A549 (cell line): ENCODE measurements at regions not wholly inside any gene's neighbourhood (a gene's known extent, or its start where the extent isn't known, plus 50 kb on each side); places are given as distances from the start of the nearest gene placed in this dataset.

Experiments used
- ATAC-seq, 2 experiments: fragments of 200-7000 bp in 1 of 2; fragments of >200 bp in 1 of 2; cut with Nextera tagmentation in 1 of 2; cut with Tn5 transposase in 1 of 2; 3 replicates each; pipeline versions ENCODE4 v1.8.0 to v1.9.1; 2018 to 2020; ENCODE audit warnings: mild to moderate bottlenecking in 1 of 2, moderate library complexity in 1 of 2
- CTCF ChIA-PET: fragments of 300-600 bp; sonication (Branson Sonifier 250); formaldehyde crosslinking; extraction: SDS; loops from one replicate; lab custom pipeline; 2021; ENCODE audit warnings: antibody characterized with exemption, inconsistent platforms; lab: Yijun Ruan, JAX
- POLR2A ChIA-PET: fragments of 350-600 bp; formaldehyde crosslinking; extraction: SDS; loops from one replicate; lab custom pipeline; 2021; ENCODE audit warnings: antibody characterized with exemption, inconsistent platforms; lab: Yijun Ruan, JAX
- DNase-seq, 2 experiments: peaks; one replicate each; pipeline versions ENCODE4 v3.0.0 to v3.0.0-alpha.2; 2011 to 2016; ENCODE audit warnings: low read depth in 1 of 2, low spot score in 1 of 2
- FAIRE-seq: peaks from 2 replicates; lab custom pipeline; 2011; peaks lifted over from hg19 to GRCh38; lab: Jason Lieb, UNC
- H3K27ac ChIP-seq, 2 experiments: fragments of >200 bp; sonication (Bioruptor Twin); formaldehyde crosslinking; 3 replicates each; pipeline ENCODE4 v1.5.1; 2016 to 2017
- H3K4me1 ChIP-seq: fragments of >200 bp; sonication (Bioruptor Twin); formaldehyde crosslinking; 3 replicates; pipeline ENCODE4 v1.6.1; 2016
- H3K4me2 ChIP-seq: fragments of >200 bp; sonication (Bioruptor Twin); formaldehyde crosslinking; 3 replicates; pipeline ENCODE4 v1.6.1; 2016
- H3K4me3 ChIP-seq: fragments of >200 bp; sonication (Bioruptor Twin); formaldehyde crosslinking; 3 replicates; pipeline ENCODE4 v1.5.1; 2016
- H3K9me3 ChIP-seq: fragments of >200 bp; sonication (Bioruptor Twin); formaldehyde crosslinking; 3 replicates; pipeline ENCODE4 v1.6.1; 2016
- BCL3 ChIP-seq: fragments of >200 bp; sonication (Bioruptor Twin); formaldehyde crosslinking; IDR thresholded peaks from 3 replicates; pipeline ENCODE4 v1.6.1; 2016
- BHLHE40 ChIP-seq: IDR thresholded peaks from 2 replicates; pipeline ENCODE4 v1.6.1; 2012; ENCODE audit warnings: low read depth, low read length, inconsistent platforms
- CBX2 ChIP-seq: fragments of 200-600 bp; sonication (generic); IDR thresholded peaks from 2 replicates; pipeline ENCODE4 v1.6.1; 2016; ENCODE audit warnings: low read depth, mild to moderate bottlenecking, borderline replicate concordance
- CBX8 ChIP-seq: fragments of 200-600 bp; sonication (generic); IDR thresholded peaks from 2 replicates; pipeline ENCODE4 v1.6.1; 2016
- CHD2 ChIP-seq: fragments of 150-350 bp; IDR thresholded peaks from 2 replicates; pipeline ENCODE4 v1.6.1; 2014; ENCODE audit warnings: low read length; ENCODE audit not compliant: partially characterized antibody
- CHD4 ChIP-seq: fragments of 200-600 bp; sonication (generic); IDR thresholded peaks from 2 replicates; pipeline ENCODE4 v1.6.1; 2016; ENCODE audit warnings: antibody characterized with exemption, mild to moderate bottlenecking, borderline replicate concordance
- CTCF ChIP-seq: fragments of >200 bp; sonication (Bioruptor Twin); formaldehyde crosslinking; IDR thresholded peaks from 3 replicates; pipeline ENCODE4 v1.5.1; 2016
- E2F6 ChIP-seq: IDR thresholded peaks from 2 replicates; pipeline ENCODE4 v1.6.1; 2012; ENCODE audit warnings: low read depth, borderline replicate concordance
- EHF ChIP-seq: fragments of 250-450 bp; sonication (Bioruptor Pico); IDR thresholded peaks from 2 replicates; pipeline ENCODE4 v1.5.0; 2020; ENCODE audit warnings: mild to moderate bottlenecking
- EHMT2 ChIP-seq: fragments of 200-600 bp; sonication (generic); IDR thresholded peaks from 2 replicates; pipeline ENCODE4 v1.6.1; 2016; ENCODE audit warnings: antibody characterized with exemption, low read depth, mild to moderate bottlenecking, moderate library complexity
- EP300 ChIP-seq, 2 experiments: fragments of >200 bp; sonication (Bioruptor Twin); formaldehyde crosslinking; IDR thresholded peaks; 2 replicates in 1 of 2; 3 replicates in 1 of 2; pipeline ENCODE4 v1.6.1; 2016 to 2017
- FOXS1 ChIP-seq: fragments of 250-450 bp; sonication (Bioruptor Pico); IDR thresholded peaks from 2 replicates; pipeline ENCODE4 v1.5.0; 2020; ENCODE audit warnings: mild to moderate bottlenecking, moderate library complexity
- GATA3 ChIP-seq: IDR thresholded peaks from 2 replicates; pipeline ENCODE4 v1.6.1; 2012; ENCODE audit warnings: borderline replicate concordance
- HEYL ChIP-seq: fragments of 250-450 bp; sonication (Bioruptor Pico); IDR thresholded peaks from 2 replicates; pipeline ENCODE4 v1.8.0; 2021; ENCODE audit warnings: mild to moderate bottlenecking, moderate library complexity
- HOXA7 ChIP-seq: fragments of 250-450 bp; sonication (Bioruptor Pico); IDR thresholded peaks from 2 replicates; pipeline ENCODE4 v1.5.0; 2020; ENCODE audit warnings: mild to moderate bottlenecking, moderate library complexity
- HOXB5 ChIP-seq: fragments of 250-450 bp; sonication (Bioruptor Pico); IDR thresholded peaks from 2 replicates; pipeline ENCODE4 v1.5.0; 2020; ENCODE audit warnings: mild to moderate bottlenecking, moderate library complexity
- KDM1A ChIP-seq: fragments of 200-600 bp; sonication (generic); IDR thresholded peaks from 2 replicates; pipeline ENCODE4 v1.6.1; 2016; ENCODE audit warnings: low read depth, mild to moderate bottlenecking
- MAFK ChIP-seq: fragments of 450-650 bp; IDR thresholded peaks from 2 replicates; pipeline ENCODE4 v1.6.1; 2014; ENCODE audit not compliant: partially characterized antibody
- MAX ChIP-seq: IDR thresholded peaks from 2 replicates; pipeline ENCODE4 v1.6.1; 2012
- MAZ ChIP-seq: fragments of 150-350 bp; IDR thresholded peaks from 2 replicates; pipeline ENCODE4 v1.6.1; 2014; ENCODE audit warnings: antibody characterized with exemption, low read depth, low read length, borderline replicate concordance
- MYC ChIP-seq: IDR thresholded peaks from 2 replicates; pipeline ENCODE4 v1.6.1; 2012; ENCODE audit warnings: mild to moderate bottlenecking, inconsistent platforms, low read length, improper control_type of control experiment, borderline replicate concordance
- NFE2L2 ChIP-seq: fragments of 150-350 bp; conservative IDR thresholded peaks from 2 replicates; pipeline ENCODE4 v1.6.1; 2014; ENCODE audit warnings: low read length
- NPAS2 ChIP-seq: fragments of 250-450 bp; sonication (Bioruptor Pico); IDR thresholded peaks from 2 replicates; pipeline ENCODE4 v1.8.0; 2022; ENCODE audit warnings: mild to moderate bottlenecking, moderate library complexity, borderline replicate concordance
- PHF8 ChIP-seq: fragments of 200-600 bp; sonication (generic); IDR thresholded peaks from 2 replicates; pipeline ENCODE4 v1.6.1; 2016; ENCODE audit warnings: low read depth, mild to moderate bottlenecking, antibody characterized with exemption, moderate library complexity, borderline replicate concordance
- RAD21 ChIP-seq, 2 experiments: fragments of >200 bp in 1 of 2; sonication (Bioruptor Twin) in 1 of 2; formaldehyde crosslinking in 1 of 2; IDR thresholded peaks in 1 of 2; conservative IDR thresholded peaks in 1 of 2; 2 replicates in 1 of 2; 3 replicates in 1 of 2; pipeline ENCODE4 v1.6.1; 2012 to 2018; ENCODE audit warnings: inconsistent platforms in 1 of 2
- RARB ChIP-seq: fragments of 250-450 bp; sonication (Bioruptor Pico); IDR thresholded peaks from 2 replicates; pipeline ENCODE4 v1.8.0; 2021; ENCODE audit warnings: mild to moderate bottlenecking, moderate library complexity
- RFX5 ChIP-seq: fragments of 450-650 bp; IDR thresholded peaks from 2 replicates; pipeline ENCODE4 v1.7.1; 2014; ENCODE audit warnings: antibody characterized with exemption, mild to moderate bottlenecking, moderate library complexity
- SMC3 ChIP-seq: fragments of >200 bp; sonication (Bioruptor Twin); formaldehyde crosslinking; IDR thresholded peaks from 3 replicates; pipeline ENCODE4 v1.6.1; 2018; ENCODE audit warnings: inconsistent platforms
- TP53 ChIP-seq: fragments of 250-450 bp; sonication (Bioruptor Pico); IDR thresholded peaks from 2 replicates; pipeline ENCODE4 v1.5.0; 2021; ENCODE audit warnings: mild to moderate bottlenecking, moderate library complexity
- ZNF302 ChIP-seq: fragments of 250-450 bp; sonication (Bioruptor Pico); IDR thresholded peaks from 2 replicates; pipeline ENCODE4 v1.9.0; 2021; ENCODE audit warnings: inconsistent platforms, mild to moderate bottlenecking, moderate library complexity
- WGBS: methylation state at CpG from one replicate; pipeline ENCODE4 v1.1.6; 2017; ENCODE audit errors: missing lambda C conversion rate; 5-methylcytosine and 5-hydroxymethylcytosine counted together
- TF ChIP-seq, protein P1 (sequence below): fragments of >200 bp; sonication (Bioruptor Twin); formaldehyde crosslinking; IDR thresholded peaks from 2 replicates; pipeline ENCODE4 v1.6.1; 2016

- TF ChIP-seq, protein P1, sequence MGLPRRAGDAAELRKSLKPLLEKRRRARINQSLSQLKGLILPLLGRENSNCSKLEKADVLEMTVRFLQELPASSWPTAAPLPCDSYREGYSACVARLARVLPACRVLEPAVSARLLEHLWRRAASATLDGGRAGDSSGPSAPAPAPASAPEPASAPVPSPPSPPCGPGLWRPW: no peak
- no peak for TF ChIP-seq RAD21 (conservative IDR thresholded peaks at IDR 0.05 in 1 of 2, IDR thresholded peaks at IDR 0.05 in 1 of 2)
- no peak for TF ChIP-seq CHD4
- TF ChIP-seq MAX: no peak
- no peak for TF ChIP-seq NPAS2
- no peak for TF ChIP-seq MYC
- TF ChIP-seq CBX8: no peak
- no peak for TF ChIP-seq CTCF
- no peak for TF ChIP-seq HEYL (CRISPR knock-in tag)
- no peak for TF ChIP-seq FOXS1 (CRISPR knock-in tag)
- no peak for TF ChIP-seq HOXB5 (CRISPR knock-in tag)
- no peak for TF ChIP-seq ZNF302
- no peak for TF ChIP-seq GATA3
- no peak for TF ChIP-seq EP300 (IDR thresholded peaks at IDR 0.05)
- no peak for TF ChIP-seq EHMT2
- no peak for TF ChIP-seq KDM1A
- no peak for TF ChIP-seq MAZ
- no peak for TF ChIP-seq PHF8
- no peak for FAIRE-seq
- CTCF ChIA-PET: no interaction called here
These were observed 370.5 kb upstream of the PDE3A start for GRCh38 chr12:19997656-19998400.

DNA sequence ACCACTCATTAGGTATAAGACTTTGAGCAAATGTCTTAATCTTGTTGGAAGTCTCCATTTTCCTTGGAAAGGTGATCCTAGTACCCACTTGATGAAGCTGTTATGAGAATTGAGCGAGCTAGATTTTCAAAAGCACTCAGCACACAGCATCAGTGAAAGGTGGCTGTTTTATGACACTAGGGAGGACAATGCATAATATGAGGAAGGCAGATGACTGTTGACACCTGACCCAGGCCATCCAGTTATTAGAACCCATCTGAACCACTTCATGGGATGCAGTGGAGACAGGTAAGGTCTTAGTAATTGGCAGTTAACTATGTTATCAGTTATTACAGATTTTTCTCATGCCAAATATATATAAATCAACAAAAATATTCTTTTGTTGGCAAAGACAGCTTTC lies 369.9 kb upstream of the PDE3A start:
- FAIRE-seq (no peak), ATAC-seq (peak; percentile 34 to 39; a peak in 2 of 6 replicates), DNase-seq (no peak)
- H3K9me3 ChIP-seq: no peaks in the 10 kb centered on the region
- peak overlapping the region; percentile 77 for H3K4me2 ChIP-seq
- TF ChIP-seq CHD2: no peak
- no peak for TF ChIP-seq SMC3
- TF ChIP-seq BCL3: no peak
- no peak for TF ChIP-seq MAFK
- TF ChIP-seq EHF (CRISPR knock-in tag): no peak
- no peak for TF ChIP-seq RFX5
- TF ChIP-seq EHMT2: no peak
- TF ChIP-seq CBX2: no peak
- no peak for TF ChIP-seq HOXA7 (CRISPR knock-in tag)
- TF ChIP-seq BHLHE40: no peak
- no peak for TF ChIP-seq E2F6
- no peak for TF ChIP-seq NFE2L2
- TF ChIP-seq TP53: no peak
- TF ChIP-seq HOXB5 (CRISPR knock-in tag): no peak
- no peak for TF ChIP-seq CHD4
- TF ChIP-seq RARB (CRISPR knock-in tag): no peak
- no peak for TF ChIP-seq HEYL (CRISPR knock-in tag)
- no peak for TF ChIP-seq MAZ
- no peak for TF ChIP-seq CBX8
- peaks cover 35% of the 10 kb centered on the region for H3K4me1 ChIP-seq
- H3K27ac ChIP-seq: peak overlapping the region; percentile 81 to 85
- 81% methylated on average over 1 of the region's 1 CpG for WGBS
- ChIA-PET CTCF (no interaction called here), POLR2A (no interaction called here)
- no peak overlapping the region for H3K4me3 ChIP-seq

More at GRCh38 chr12:19997656-19998400, 370.5 kb upstream of the PDE3A start:
- H3K9me3 ChIP-seq: no peaks in the 10 kb centered on the region
- H3K4me3 ChIP-seq: no peak overlapping the region
- peaks cover 35% of the 10 kb centered on the region for H3K4me1 ChIP-seq
- ATAC-seq (no peak), DNase-seq (no peak)
- POLR2A ChIA-PET: no interaction called here
- peak overlapping the region; percentile 77 for H3K4me2 ChIP-seq
- 88% methylated on average over 3 of the region's 3 CpGs for WGBS
- H3K27ac ChIP-seq: peak overlapping the region; percentile 81 to 85
